OCI-LY1 (cell line): ENCODE measurements at regions not wholly inside any gene's neighbourhood (a gene's known extent, or its start where the extent isn't known, plus 50 kb on each side); places are given as distances from the start of the nearest gene placed in this dataset.

Experiments
- H2AFZ ChIP-seq: fragments of 200-600 bp; sonication (generic), shearing (Covaris generic); 2 replicates; pipeline ENCODE4 v1.6.0; 2014; ENCODE audit warnings: antibody characterized with exemption, mild to moderate bottlenecking, low read length
- H3F3A ChIP-seq: fragments of 200-600 bp; sonication (generic), shearing (Covaris generic); 2 replicates; pipeline ENCODE4 v1.6.0; 2014; ENCODE audit warnings: mild to moderate bottlenecking, antibody characterized with exemption, low read length, moderate library complexity; ENCODE audit not compliant: insufficient read depth
- H3K27ac ChIP-seq: fragments of 200-600 bp; sonication (generic); 2 replicates; pipeline ENCODE4 v1.5.1; 2014; ENCODE audit warnings: low read length, mixed run types, mild to moderate bottlenecking, low read depth; ENCODE audit not compliant: poor library complexity, severe bottlenecking
- H3K27me3 ChIP-seq: fragments of 200-600 bp; sonication (generic); 2 replicates; pipeline ENCODE4 v1.6.0; 2014; ENCODE audit warnings: antibody characterized with exemption, mild to moderate bottlenecking, low read length, moderate library complexity; ENCODE audit not compliant: insufficient read depth
- H3K36me3 ChIP-seq: fragments of 200-600 bp; sonication (generic); 2 replicates; pipeline ENCODE4 v1.6.1; 2014; ENCODE audit warnings: mild to moderate bottlenecking, antibody characterized with exemption, low read length, moderate library complexity, mixed read lengths; ENCODE audit not compliant: insufficient read depth
- H3K4me1 ChIP-seq: fragments of 200-600 bp; sonication (generic); 2 replicates; pipeline ENCODE4 v1.5.1; 2014; ENCODE audit warnings: mild to moderate bottlenecking, low read length, moderate library complexity; ENCODE audit not compliant: insufficient read depth, severe bottlenecking
- H3K4me2 ChIP-seq: fragments of 200-600 bp; sonication (generic), shearing (Covaris generic); 2 replicates; pipeline ENCODE4 v1.6.1; 2014; ENCODE audit warnings: low read length
- H3K4me3 ChIP-seq: fragments of 200-600 bp; sonication (generic); 2 replicates; pipeline ENCODE4 v1.5.1; 2014; ENCODE audit warnings: low read length, low read depth, mild to moderate bottlenecking, mixed read lengths; ENCODE audit not compliant: poor library complexity, severe bottlenecking
- H3K79me2 ChIP-seq: fragments of 200-600 bp; shearing (Covaris generic); 2 replicates; pipeline ENCODE4 v1.6.1; 2016; ENCODE audit warnings: mixed run types, low read length, mixed read lengths; ENCODE audit not compliant: insufficient read depth
- H3K9ac ChIP-seq: fragments of 200-600 bp; sonication (generic), shearing (Covaris generic); 2 replicates; pipeline ENCODE4 v1.6.1; 2014; ENCODE audit warnings: mild to moderate bottlenecking, low read length, mixed read lengths
- H3K9me2 ChIP-seq: fragments of 200-600 bp; sonication (generic), shearing (Covaris generic); 2 replicates; pipeline ENCODE4 v1.6.1; 2014; ENCODE audit warnings: low read depth, mild to moderate bottlenecking, low read length, mixed read lengths
- H3K9me3 ChIP-seq: fragments of 200-600 bp; shearing (Covaris generic); 2 replicates; pipeline ENCODE4 v1.6.1; 2014; ENCODE audit warnings: low read length, mixed read lengths
- H4K20me1 ChIP-seq: fragments of 200-600 bp; sonication (generic), shearing (Covaris generic); 2 replicates; pipeline ENCODE4 v1.6.0; 2016; ENCODE audit warnings: mild to moderate bottlenecking, low read length; ENCODE audit not compliant: insufficient read depth
- CTCF ChIP-seq: fragments of 200-600 bp; sonication (generic), shearing (Covaris generic); IDR thresholded peaks from 2 replicates; pipeline ENCODE4 v1.5.1; 2017; ENCODE audit warnings: mild to moderate bottlenecking, antibody characterized with exemption, low read length, moderate library complexity, mixed read lengths
- EZH2 ChIP-seq: fragments of 200-600 bp; sonication (generic), shearing (Covaris generic); IDR thresholded peaks from 2 replicates; pipeline ENCODE4 v1.8.0; 2017; ENCODE audit warnings: borderline replicate concordance, mixed run types, mild to moderate bottlenecking, antibody characterized with exemption, low read length, moderate library complexity, mixed read lengths

- Histone ChIP-seq H3K4me2 (no peak overlapping the region), H3K9me3 (no peaks in the 10 kb centered on the region), H3K27me3 (no peaks in the 10 kb centered on the region), H3K4me1 (no peaks in the 10 kb centered on the region), H3K9ac (no peak overlapping the region), H4K20me1 (no peaks in the 10 kb centered on the region), H3K4me3 (no peak overlapping the region), H2AFZ (no peak overlapping the region), H3K27ac (no peak overlapping the region), H3F3A (no peaks in the 10 kb centered on the region), H3K9me2 (no peaks in the 10 kb centered on the region), H3K36me3 (no peaks in the 10 kb centered on the region), H3K79me2 (no peaks in the 10 kb centered on the region)
- TF ChIP-seq CTCF = no peak
- no peak for TF ChIP-seq EZH2
Observed at GRCh38 chr12:46888568-46888967, 62.8 kb upstream of the SLC38A4 start.

DNA sequence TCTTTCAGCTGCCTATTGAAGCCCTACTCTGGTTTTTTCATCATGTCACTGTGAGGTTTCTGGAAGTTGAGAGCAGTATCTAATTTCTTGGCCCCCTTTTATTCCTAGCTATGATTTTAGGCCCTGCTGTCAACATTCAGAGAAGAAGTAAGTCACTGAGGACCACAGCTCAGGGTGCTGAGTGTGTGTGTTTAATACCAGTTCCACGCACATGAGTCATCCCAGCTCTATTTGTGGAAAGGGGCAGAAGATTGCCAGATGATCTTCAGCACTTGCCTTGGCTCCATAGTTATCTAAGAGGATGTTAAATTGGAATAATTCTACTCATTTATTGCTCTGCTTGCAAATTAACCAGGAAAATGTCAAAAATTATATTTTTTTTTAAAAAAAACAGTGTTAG lies 65.5 kb upstream of the SLC38A4 start:
- Histone ChIP-seq H3K9me3 (no peaks in the 10 kb centered on the region), H3K9me2 (no peaks in the 10 kb centered on the region), H3K4me3 (no peak overlapping the region), H4K20me1 (no peaks in the 10 kb centered on the region), H3K4me1 (no peaks in the 10 kb centered on the region), H3K27ac (no peak overlapping the region), H3K27me3 (no peaks in the 10 kb centered on the region), H2AFZ (no peak overlapping the region), H3K79me2 (no peaks in the 10 kb centered on the region), H3K36me3 (no peaks in the 10 kb centered on the region), H3K4me2 (no peak overlapping the region), H3K9ac (no peak overlapping the region), H3F3A (no peaks in the 10 kb centered on the region)
- TF ChIP-seq EZH2 (no peak), CTCF (no peak)

- no peaks in the 10 kb centered on the region for H3K9me3 ChIP-seq
- TF ChIP-seq CTCF (no peak), EZH2 (no peak)
Observed at GRCh38 chr12:46892034-46892705, 66.4 kb upstream of the SLC38A4 start.

More at GRCh38 chr12:46892034-46892705, 66.4 kb upstream of the SLC38A4 start:
- no peaks in the 10 kb centered on the region for H4K20me1 ChIP-seq
- H3K79me2 ChIP-seq = no peaks in the 10 kb centered on the region
- no peaks in the 10 kb centered on the region for H3F3A ChIP-seq
- H2AFZ ChIP-seq = no peak overlapping the region
- no peak overlapping the region for H3K9ac ChIP-seq
- no peaks in the 10 kb centered on the region for H3K4me1 ChIP-seq
- H3K27me3 ChIP-seq = no peaks in the 10 kb centered on the region
- no peak overlapping the region for H3K4me3 ChIP-seq
- no peaks in the 10 kb centered on the region for H3K36me3 ChIP-seq
- H3K27ac ChIP-seq = no peak overlapping the region
- no peaks in the 10 kb centered on the region for H3K9me2 ChIP-seq
- no peak overlapping the region for H3K4me2 ChIP-seq
